ENCODE measurements at regions not wholly inside any gene's neighbourhood (a gene's known extent, or its start where the extent isn't known, plus 50 kb on each side); places are given as distances from the start of the nearest gene placed in this dataset.

DNA sequence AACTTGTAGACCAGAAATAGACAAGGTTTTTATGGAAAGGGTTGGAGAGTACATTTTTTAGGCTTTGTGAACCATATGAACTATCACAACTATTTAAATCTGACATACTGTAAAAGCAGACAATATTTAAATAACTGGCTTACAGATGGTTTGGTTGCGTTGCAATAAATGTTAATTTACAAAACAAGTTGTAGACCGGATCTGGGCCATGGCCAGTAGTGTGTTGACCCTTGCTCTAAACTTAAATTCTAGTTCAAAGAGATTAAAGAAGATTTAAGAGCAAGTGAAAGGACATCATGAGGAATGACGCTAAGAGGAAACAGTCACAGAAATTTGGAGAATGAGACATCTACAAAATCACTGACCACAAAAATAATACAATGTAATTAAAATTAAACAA is 652.7 kb downstream of the DCDC2C start (continued):
- TF ChIP-seq ZNF529 (tag by site-specific recombination; IDR thresholded peaks at IDR 0.05; ENCODE audit: insufficient replicate concordance) (no peak), ZSCAN23 (tag by site-specific recombination; IDR thresholded peaks at IDR 0.05) (no peak), HOXD13 (CRISPR knock-in tag; IDR thresholded peaks at IDR 0.05; ENCODE audit: borderline replicate concordance) (no peak), ZFP37 (tag by site-specific recombination; IDR thresholded peaks at IDR 0.05) (no peak), ZNF544 (tag by site-specific recombination; IDR thresholded peaks at IDR 0.05) (no peak), ZNF121 (tag by site-specific recombination; IDR thresholded peaks at IDR 0.05) (no peak), ZNF248 (tag by site-specific recombination; IDR thresholded peaks at IDR 0.05) (no peak), ZBTB17 (tag by site-specific recombination; IDR thresholded peaks at IDR 0.05) (no peak), PRDM1 (tag by site-specific recombination; IDR thresholded peaks at IDR 0.05) (no peak)

DNA sequence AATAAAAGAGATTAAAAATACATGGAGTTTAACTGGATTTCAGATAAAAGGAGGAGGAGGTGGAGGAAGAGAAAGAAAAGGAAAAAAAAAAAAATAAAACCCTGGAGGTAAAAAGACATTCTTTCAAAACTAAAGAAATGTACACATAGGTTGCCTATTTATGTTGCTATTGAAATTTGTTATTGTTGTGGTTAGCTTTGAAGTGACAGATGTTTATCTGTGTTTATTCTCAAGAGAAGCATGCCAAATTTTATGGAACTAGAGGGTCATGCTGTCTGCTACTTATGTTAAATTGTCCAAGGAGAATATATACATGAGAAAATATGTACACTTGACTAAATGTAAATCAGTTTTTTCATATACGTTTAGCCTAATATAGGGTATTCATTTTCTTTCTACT is 653.2 kb downstream of the DCDC2C start:
- ChIA-PET POLR2A (interaction anchor here (0.7 kb wide), 1 partner anchor 1692 kb away, joined by 3 read pairs; no protein-coding TSS in a partner anchor), CTCF (interaction anchor here (0.6 to 0.7 kb wide), 2 partner anchors 322 to 371 kb away, joined by 3 to 4 read pairs; no protein-coding TSS in a partner anchor)
- Histone ChIP-seq H3K9me3 (ENCODE audit: control insufficient read depth, insufficient read depth, low read depth, low read length) (no peaks in the 10 kb centered on the region), H3K4me3 (ENCODE audit: low read depth, low read length) (no peak overlapping the region), H3K4me1 (ENCODE audit: control insufficient read depth, insufficient read depth, low read length) (no peaks in the 10 kb centered on the region), H3K36me3 (ENCODE audit: control insufficient read depth in 2 of 2, insufficient read depth in 1 of 2, low read length in 2 of 2) (no peaks in the 10 kb centered on the region), H3K27ac (ENCODE audit: extremely low read depth, low read depth, low read length) (no peak overlapping the region)
- TF ChIP-seq ZSCAN30 (tag by site-specific recombination; IDR thresholded peaks at IDR 0.05) (no peak), KLF16 (tag by site-specific recombination; IDR thresholded peaks at IDR 0.05) (no peak), GLIS2 (tag by site-specific recombination; IDR thresholded peaks at IDR 0.05) (no peak), ZNF549 (tag by site-specific recombination; IDR thresholded peaks at IDR 0.05) (no peak), ZBTB17 (tag by site-specific recombination; IDR thresholded peaks at IDR 0.05) (no peak), ZNF416 (tag by site-specific recombination; IDR thresholded peaks at IDR 0.05) (no peak), SP7 (tag by site-specific recombination; IDR thresholded peaks at IDR 0.05) (no peak), ZIC2 (tag by site-specific recombination; IDR thresholded peaks at IDR 0.05) (no peak), ZNF510 (tag by site-specific recombination; IDR thresholded peaks at IDR 0.05; ENCODE audit: insufficient replicate concordance) (no peak), ZNF274 (IDR thresholded peaks at IDR 0.05; ENCODE audit: low read length) (no peak), ZNF274 (tag by site-specific recombination; IDR thresholded peaks at IDR 0.05; ENCODE audit: borderline replicate concordance) (no peak)
- TF ChIP-seq, protein P1, sequence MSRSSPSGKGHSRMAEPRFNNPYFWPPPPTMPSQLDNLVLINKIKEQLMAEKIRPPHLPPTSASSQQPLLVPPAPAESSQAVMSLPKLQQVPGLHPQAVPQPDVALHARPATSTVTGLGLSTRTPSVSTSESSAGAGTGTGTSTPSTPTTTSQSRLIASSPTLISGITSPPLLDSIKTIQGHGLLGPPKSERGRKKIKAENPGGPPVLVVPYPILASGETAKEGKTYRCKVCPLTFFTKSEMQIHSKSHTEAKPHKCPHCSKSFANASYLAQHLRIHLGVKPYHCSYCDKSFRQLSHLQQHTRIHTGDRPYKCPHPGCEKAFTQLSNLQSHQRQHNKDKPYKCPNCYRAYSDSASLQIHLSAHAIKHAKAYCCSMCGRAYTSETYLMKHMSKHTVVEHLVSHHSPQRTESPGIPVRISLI (tag by site-specific recombination; IDR thresholded peaks at IDR 0.05): no peak
- TF ChIP-seq, protein P2, sequence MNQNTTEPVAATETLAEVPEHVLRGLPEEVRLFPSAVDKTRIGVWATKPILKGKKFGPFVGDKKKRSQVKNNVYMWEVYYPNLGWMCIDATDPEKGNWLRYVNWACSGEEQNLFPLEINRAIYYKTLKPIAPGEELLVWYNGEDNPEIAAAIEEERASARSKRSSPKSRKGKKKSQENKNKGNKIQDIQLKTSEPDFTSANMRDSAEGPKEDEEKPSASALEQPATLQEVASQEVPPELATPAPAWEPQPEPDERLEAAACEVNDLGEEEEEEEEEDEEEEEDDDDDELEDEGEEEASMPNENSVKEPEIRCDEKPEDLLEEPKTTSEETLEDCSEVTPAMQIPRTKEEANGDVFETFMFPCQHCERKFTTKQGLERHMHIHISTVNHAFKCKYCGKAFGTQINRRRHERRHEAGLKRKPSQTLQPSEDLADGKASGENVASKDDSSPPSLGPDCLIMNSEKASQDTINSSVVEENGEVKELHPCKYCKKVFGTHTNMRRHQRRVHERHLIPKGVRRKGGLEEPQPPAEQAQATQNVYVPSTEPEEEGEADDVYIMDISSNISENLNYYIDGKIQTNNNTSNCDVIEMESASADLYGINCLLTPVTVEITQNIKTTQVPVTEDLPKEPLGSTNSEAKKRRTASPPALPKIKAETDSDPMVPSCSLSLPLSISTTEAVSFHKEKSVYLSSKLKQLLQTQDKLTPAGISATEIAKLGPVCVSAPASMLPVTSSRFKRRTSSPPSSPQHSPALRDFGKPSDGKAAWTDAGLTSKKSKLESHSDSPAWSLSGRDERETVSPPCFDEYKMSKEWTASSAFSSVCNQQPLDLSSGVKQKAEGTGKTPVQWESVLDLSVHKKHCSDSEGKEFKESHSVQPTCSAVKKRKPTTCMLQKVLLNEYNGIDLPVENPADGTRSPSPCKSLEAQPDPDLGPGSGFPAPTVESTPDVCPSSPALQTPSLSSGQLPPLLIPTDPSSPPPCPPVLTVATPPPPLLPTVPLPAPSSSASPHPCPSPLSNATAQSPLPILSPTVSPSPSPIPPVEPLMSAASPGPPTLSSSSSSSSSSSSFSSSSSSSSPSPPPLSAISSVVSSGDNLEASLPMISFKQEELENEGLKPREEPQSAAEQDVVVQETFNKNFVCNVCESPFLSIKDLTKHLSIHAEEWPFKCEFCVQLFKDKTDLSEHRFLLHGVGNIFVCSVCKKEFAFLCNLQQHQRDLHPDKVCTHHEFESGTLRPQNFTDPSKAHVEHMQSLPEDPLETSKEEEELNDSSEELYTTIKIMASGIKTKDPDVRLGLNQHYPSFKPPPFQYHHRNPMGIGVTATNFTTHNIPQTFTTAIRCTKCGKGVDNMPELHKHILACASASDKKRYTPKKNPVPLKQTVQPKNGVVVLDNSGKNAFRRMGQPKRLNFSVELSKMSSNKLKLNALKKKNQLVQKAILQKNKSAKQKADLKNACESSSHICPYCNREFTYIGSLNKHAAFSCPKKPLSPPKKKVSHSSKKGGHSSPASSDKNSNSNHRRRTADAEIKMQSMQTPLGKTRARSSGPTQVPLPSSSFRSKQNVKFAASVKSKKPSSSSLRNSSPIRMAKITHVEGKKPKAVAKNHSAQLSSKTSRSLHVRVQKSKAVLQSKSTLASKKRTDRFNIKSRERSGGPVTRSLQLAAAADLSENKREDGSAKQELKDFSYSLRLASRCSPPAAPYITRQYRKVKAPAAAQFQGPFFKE (tag by site-specific recombination; IDR thresholded peaks at IDR 0.05; ENCODE audit: borderline replicate concordance): no peak
- TF ChIP-seq, protein P3, sequence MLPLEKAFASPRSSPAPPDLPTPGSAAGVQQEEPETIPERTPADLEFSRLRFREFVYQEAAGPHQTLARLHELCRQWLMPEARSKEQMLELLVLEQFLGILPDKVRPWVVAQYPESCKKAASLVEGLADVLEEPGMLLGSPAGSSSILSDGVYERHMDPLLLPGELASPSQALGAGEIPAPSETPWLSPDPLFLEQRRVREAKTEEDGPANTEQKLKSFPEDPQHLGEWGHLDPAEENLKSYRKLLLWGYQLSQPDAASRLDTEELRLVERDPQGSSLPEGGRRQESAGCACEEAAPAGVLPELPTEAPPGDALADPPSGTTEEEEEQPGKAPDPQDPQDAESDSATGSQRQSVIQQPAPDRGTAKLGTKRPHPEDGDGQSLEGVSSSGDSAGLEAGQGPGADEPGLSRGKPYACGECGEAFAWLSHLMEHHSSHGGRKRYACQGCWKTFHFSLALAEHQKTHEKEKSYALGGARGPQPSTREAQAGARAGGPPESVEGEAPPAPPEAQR (tag by site-specific recombination; IDR thresholded peaks at IDR 0.05): no peak
- TF ChIP-seq, protein P4, sequence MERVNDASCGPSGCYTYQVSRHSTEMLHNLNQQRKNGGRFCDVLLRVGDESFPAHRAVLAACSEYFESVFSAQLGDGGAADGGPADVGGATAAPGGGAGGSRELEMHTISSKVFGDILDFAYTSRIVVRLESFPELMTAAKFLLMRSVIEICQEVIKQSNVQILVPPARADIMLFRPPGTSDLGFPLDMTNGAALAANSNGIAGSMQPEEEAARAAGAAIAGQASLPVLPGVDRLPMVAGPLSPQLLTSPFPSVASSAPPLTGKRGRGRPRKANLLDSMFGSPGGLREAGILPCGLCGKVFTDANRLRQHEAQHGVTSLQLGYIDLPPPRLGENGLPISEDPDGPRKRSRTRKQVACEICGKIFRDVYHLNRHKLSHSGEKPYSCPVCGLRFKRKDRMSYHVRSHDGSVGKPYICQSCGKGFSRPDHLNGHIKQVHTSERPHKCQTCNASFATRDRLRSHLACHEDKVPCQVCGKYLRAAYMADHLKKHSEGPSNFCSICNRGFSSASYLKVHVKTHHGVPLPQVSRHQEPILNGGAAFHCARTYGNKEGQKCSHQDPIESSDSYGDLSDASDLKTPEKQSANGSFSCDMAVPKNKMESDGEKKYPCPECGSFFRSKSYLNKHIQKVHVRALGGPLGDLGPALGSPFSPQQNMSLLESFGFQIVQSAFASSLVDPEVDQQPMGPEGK (tag by site-specific recombination; IDR thresholded peaks at IDR 0.05): no peak
